Motor neuron (in vitro differentiated cells): ENCODE measurements at regions not wholly inside any gene's neighbourhood (a gene's known extent, or its start where the extent isn't known, plus 50 kb on each side); places are given as distances from the start of the nearest gene placed in this dataset.
"Not testable (repeated sequence)": the region's sequence is repeated elsewhere in the genome, so short reads cannot be mapped to it uniquely, and the experiment has no call there.

Source experiments
- ATAC-seq, 8 experiments: fragments of 200-7000 bp; cut with Tn5 transposase; replicated peaks in 6 of 8; 2 replicates each; pipeline ENCODE4 v1.8.0; 2021; ENCODE audit warnings: mild to moderate bottlenecking in 8 of 8, moderate library complexity in 8 of 8
- H3K27ac ChIP-seq, 2 donors: fragments of 250-450 bp; sonication (Bioruptor Pico); 2 replicates each; pipeline ENCODE4 v1.9.0; 2021; ENCODE audit warnings: antibody characterized with exemption in 2 of 2, mild to moderate bottlenecking in 2 of 2, moderate library complexity in 1 of 2
- H3K4me1 ChIP-seq, 2 donors: fragments of 250-450 bp; sonication (Bioruptor Pico); replicated peaks in 1 of 2; 2 replicates each; pipeline ENCODE4 v1.6.1; 2021; ENCODE audit warnings: antibody characterized with exemption in 2 of 2, mild to moderate bottlenecking in 2 of 2, moderate library complexity in 1 of 2
- H3K4me3 ChIP-seq, 5 donors: fragments of 250-450 bp; sonication (Bioruptor Pico); 2 replicates each; pipeline ENCODE4 v1.9.0; 2021; ENCODE audit warnings: antibody characterized with exemption in 5 of 5, mild to moderate bottlenecking in 5 of 5, moderate library complexity in 4 of 5
- WGBS, 10 experiments: fragments of 450-650 bp; shearing (Covaris generic); methylation state at CpG; one replicate each; pipeline ENCODE4 v1.0.0; 2022; 5-methylcytosine and 5-hydroxymethylcytosine counted together
- in situ Hi-C, 9 experiments: fragments of 400-800 bp; cut with MboI; loops; one replicate each; pipeline ENCODE4 v1.15.0; 2021; ENCODE audit warnings: low sequenced_read_pairs in 9 of 9, low pct_unique_long_range_greater_than_20kb in 2 of 9; ENCODE audit not compliant: unreplicated experiment in 9 of 9

DNA sequence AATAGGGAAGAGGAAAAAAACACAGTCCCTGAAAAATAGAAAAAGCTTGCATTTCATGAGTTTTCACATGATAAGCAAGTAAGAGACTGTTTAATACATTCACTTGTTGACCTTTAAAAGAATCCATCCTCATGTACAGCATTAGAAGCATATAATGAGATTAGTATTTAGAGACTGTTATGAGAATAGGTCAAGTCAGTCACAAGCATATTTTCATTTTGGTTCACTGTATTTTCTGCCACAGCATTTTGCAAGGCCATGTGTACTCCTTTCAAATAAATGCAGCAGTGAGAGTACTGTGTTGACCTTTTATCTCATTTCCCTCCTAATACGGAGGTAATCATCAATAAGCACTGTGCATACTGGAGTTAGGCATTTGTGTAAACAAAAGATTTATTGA is 162.2 kb upstream of the SETMAR start:
- no peak overlapping the region for H3K27ac ChIP-seq
- no peak overlapping the region for H3K4me3 ChIP-seq
- in situ Hi-C loops: no loop called here
- no peak for ATAC-seq
- WGBS, 10 experiments: 0 to 100% (median 50%) methylated on average over 1 of the region's 1 CpG; no CpG with 5 or more reads in 2 of the 10 experiments
- H3K4me1 ChIP-seq: no peaks in the 10 kb centered on the region

DNA sequence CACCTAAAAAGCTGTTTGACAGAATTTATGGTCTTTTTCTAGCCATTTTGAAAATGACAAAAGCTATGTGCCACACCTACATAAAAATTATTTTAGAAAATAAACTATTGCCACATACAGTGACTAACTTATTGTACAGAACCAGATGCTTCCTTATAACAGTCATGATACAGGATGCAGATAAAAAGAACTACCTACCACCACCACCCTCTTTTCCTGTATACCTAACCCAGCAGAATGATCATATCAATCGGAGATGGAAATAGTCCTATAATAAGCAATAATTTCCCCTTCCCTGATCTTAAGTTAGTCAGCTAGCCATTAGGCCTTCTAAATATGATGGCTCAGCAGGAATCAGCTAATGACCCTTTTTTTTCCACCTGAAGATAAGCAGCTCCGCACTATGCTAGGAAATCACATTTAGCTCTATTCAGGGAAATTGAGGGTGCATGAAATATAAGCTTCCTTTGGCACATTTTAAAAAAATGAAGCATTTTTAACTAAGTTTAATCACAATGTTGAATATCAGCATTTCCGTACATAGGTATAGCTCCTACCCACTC is 155.5 kb upstream of the SETMAR start:
- H3K4me3 ChIP-seq: no peak overlapping the region
- no peak for ATAC-seq
- WGBS, 10 experiments: 30 to 100% (median 93%) methylated on average over 1 to 3 of the region's 3 CpGs
- H3K27ac ChIP-seq: no peak overlapping the region
- no peaks in the 10 kb centered on the region for H3K4me1 ChIP-seq
- in situ Hi-C loops: no loop called here

DNA sequence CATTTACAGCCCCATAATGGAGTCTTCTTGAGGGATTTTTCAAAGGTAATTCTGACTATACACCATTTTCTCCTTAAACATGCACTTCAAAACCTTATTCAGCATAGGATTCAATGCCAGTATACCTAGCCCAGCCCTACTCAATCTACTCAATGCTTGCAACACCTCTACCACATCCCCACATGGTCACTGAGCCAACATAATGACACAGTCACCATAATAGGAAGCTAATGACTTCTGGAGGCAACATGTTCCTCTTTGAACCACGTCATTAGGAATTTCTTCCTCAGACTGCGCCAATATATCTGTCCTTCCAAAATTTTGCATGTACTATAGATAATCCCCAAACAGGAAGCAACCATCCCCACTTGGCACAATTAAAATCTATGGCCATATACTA is 153.9 kb upstream of the SETMAR start:
- Histone ChIP-seq H3K27ac (no peak overlapping the region), H3K4me1 (no peaks in the 10 kb centered on the region), H3K4me3 (no peak overlapping the region)
- 0 to 93% (median 60%) methylated on average over 1 to 2 of the region's 2 CpGs; no CpG with 5 or more reads in 5 of the 10 experiments for WGBS, 10 experiments
- in situ Hi-C loops: no loop called here
- no peak for ATAC-seq

DNA sequence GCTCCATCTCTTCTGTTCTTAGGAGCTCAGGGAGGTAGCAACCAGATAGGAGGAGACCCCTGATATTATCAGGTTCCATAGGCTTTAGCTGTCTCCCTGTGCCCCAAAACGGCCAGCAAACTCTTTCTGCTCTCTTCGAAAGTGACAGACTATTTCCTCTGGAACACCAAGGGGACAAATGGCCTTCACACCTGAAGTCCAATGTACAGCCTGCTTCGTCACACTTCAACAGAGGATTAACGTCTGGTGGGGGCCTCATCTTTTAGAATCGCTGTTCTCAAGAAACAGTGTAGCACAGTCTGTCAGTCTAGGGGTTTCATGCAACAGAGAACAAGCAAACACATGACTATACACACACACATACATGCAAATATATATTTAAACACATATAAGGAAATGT is 152.4 kb upstream of the SETMAR start:
- Histone ChIP-seq H3K4me3 (no peak overlapping the region), H3K4me1 (no peaks in the 10 kb centered on the region), H3K27ac (no peak overlapping the region)
- ATAC-seq: no peak
- in situ Hi-C loops: no loop called here
- WGBS, 10 experiments: 7 to 100% (median 86%) methylated on average over 1 to 5 of the region's 5 CpGs; no CpG with 5 or more reads in 2 of the 10 experiments

DNA sequence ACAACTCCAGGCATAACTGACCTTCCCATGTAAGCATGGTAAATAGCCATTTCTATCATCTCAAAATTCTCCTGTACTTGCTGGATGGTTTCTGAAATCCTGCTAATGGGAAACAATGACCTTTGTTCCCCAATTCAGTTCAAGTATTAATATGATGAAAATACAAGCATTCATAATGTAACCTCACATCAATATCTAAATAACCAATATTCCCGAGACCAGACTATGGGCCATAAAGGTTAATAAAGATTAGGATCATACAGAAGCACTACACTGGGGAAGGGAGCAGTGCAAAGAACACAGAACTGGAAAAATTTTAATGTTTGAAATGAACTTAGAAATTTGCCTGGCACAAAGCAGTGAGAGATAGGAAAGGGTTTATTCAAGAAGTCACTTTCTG is 151.3 kb upstream of the SETMAR start:
- no peaks in the 10 kb centered on the region for H3K4me1 ChIP-seq
- WGBS, 10 experiments: 0 to 100% (median 69%) methylated on average over 1 of the region's 1 CpG; no CpG with 5 or more reads in 4 of the 10 experiments
- H3K27ac ChIP-seq: no peak overlapping the region
- no peak for ATAC-seq
- in situ Hi-C loops: no loop called here
- H3K4me3 ChIP-seq: no peak overlapping the region

DNA sequence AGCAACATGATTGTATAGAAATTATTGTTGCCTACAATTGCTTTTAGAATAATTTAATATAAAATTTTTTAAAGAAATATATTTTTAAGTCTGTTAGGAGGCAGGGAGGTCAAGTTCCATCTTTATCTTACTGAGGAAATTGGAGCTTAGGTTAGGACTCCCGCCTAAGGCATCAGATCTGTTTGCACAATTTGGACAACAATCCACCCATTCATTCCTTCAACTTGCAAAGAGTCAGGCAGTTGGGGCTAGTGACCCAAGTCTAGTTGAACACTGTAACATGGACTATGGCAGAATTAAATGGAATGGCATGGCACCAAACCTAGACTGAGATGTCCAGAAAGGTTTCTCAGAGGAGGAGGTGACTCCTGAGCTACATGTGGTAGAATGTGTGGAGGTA is 149.4 kb upstream of the SETMAR start:
- WGBS, 10 experiments: 0 to 100% (median 71%) methylated on average over 1 of the region's 1 CpG; no CpG with 5 or more reads in 1 of the 10 experiments
- no peak overlapping the region for H3K4me3 ChIP-seq
- no peak for ATAC-seq
- no peak overlapping the region for H3K27ac ChIP-seq
- no peaks in the 10 kb centered on the region for H3K4me1 ChIP-seq
- in situ Hi-C loops: no loop called here

DNA sequence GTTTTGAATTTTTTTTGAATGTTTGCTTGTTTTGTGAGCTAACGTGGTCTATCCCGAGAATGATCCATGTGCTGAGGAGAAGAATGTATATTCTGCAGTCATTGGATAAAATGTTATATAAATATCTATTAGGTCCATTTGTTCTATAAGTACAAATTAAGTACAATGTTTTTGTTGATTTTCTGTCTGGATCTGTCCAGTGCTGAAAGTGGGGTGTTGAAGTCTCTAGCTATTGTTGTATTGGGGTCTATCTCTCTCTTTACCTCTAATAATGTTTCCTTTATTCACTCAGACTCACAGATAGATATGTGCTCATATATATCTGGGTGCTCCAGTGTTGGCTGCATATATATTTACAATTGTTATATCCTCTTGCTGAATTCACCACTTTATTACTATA is 144.8 kb upstream of the SETMAR start:
- in situ Hi-C loops: no loop called here
- 0 to 100% (median 75%) methylated on average over 1 to 2 of the region's 2 CpGs for WGBS, 10 experiments
- Histone ChIP-seq H3K4me3 (no peak overlapping the region), H3K4me1 (no peaks in the 10 kb centered on the region), H3K27ac (no peak overlapping the region)
- no peak for ATAC-seq

DNA sequence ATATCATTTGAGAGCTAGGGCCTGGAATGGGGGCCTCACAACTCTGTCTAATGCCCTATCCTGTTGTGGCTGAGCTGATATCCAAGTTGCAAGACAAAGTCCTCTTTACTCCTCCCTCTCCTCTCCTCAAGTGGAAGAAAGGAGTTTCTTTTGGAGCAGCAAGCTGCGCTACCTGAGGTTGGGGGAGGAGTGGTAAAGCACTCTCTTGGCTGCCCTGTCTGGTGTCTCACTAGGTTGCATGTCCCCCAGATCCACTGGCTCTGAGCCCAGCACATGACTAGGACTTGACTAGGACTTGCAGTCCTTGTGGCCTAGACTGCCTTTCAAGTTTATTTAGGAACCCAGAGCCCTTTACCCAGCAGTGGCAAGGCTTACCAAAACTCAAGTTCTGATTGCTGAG is 141.1 kb upstream of the SETMAR start:
- 17 to 100% (median 40%) methylated on average over 1 of the region's 1 CpG; no CpG with 5 or more reads in 7 of the 10 experiments for WGBS, 10 experiments
- Histone ChIP-seq H3K4me3 (no peak overlapping the region), H3K27ac (no peak overlapping the region), H3K4me1 (no peaks in the 10 kb centered on the region)
- no peak for ATAC-seq
- in situ Hi-C loops: no loop called here

DNA sequence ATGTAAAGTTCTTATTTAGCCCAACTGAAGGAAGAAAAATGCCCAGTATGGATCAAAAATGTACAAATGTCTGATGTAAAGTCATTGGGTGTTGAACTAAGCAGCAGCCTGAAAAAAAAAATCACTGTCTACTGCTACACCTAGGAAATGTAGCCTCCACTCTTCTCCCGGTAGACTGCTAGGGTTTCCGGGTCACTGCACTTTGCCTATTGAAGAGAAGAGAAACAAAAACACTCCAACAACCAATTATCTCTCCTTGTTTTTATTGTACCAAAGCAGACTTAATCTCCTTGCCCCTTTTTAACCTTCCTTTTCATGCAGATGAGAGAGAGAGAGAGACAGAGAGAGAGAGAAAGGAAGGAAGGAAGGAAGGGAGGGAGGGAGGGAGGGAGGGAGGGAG is 140.2 kb upstream of the SETMAR start:
- ATAC-seq: no peak
- Histone ChIP-seq H3K27ac (no peak overlapping the region), H3K4me3 (no peak overlapping the region), H3K4me1 (no peaks in the 10 kb centered on the region)
- 40 to 100% (median 50%) methylated on average over 1 to 2 of the region's 2 CpGs; no CpG with 5 or more reads in 4 of the 10 experiments for WGBS, 10 experiments
- in situ Hi-C loops: no loop called here

DNA sequence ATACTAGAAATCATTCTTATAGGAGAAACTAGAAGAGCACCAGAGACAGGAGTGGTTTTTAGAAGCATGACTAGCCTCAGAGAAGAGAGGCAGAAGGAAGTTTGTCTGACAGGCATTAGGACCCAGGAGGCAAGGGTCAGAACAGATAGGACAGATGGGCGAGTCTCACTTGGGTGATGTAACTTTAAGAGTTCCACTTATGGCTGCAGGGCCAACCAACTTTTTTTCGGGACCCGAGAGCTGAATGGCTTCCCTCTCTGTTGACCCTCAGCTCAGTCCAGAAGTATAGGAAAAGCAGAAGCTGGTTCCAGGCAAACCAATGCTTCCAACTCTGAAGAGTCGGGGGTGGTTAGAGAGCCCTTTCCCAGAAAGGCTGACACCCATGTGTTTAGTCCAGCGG is 136.6 kb upstream of the SETMAR start:
- H3K4me3 ChIP-seq: no peak overlapping the region
- in situ Hi-C loops: no loop called here
- WGBS, 10 experiments: 60 to 84% (median 70%) methylated on average over 1 to 5 of the region's 5 CpGs; no CpG with 5 or more reads in 5 of the 10 experiments
- no peak overlapping the region for H3K27ac ChIP-seq
- no peaks in the 10 kb centered on the region for H3K4me1 ChIP-seq
- no peak for ATAC-seq

DNA sequence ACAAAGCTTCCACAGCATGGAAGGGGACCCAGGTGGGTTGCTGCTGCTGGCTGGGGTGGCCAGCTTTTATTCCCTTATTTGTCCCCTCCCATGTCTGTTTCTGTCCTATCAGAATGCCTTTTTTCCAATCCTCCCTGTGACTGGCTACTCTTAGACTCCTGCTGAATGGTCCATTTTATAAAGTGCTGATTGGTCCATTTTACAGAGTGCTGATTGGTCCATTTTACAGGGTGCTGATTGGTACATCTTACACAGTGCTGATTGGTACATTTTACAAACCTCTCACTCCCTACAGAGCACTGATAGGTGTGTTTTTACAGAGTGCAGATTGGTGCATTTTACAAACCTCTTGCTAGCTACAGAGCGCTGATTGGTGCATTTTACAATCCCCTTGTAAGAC is 135.9 kb upstream of the SETMAR start:
- H3K4me3 ChIP-seq, ATAC-seq, H3K4me1 ChIP-seq, H3K27ac ChIP-seq, in situ Hi-C loops: not testable (repeated sequence)
- 0 to 100% (median 100%) methylated on average over 1 of the region's 1 CpG; no CpG with 5 or more reads in 3 of the 10 experiments for WGBS, 10 experiments

DNA sequence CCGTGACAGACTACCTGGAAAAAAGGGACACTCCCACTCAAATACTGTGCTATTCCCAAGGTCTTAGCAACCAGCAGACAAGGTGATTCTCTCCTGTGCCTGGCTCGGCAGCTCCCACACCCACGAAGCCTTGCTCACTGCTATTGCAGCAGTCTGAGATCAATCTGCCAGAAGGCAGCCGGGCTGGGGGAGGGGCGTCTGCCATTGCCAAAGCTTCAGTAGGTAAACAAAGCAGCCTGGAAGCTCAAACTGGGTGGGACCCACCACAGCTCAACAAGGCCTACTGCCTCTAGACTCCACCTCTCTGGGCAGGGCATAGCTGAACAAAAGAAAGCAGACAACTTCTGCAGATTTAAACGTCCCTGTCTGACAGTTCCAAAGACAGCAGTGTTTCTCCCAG is 128.4 kb upstream of the SETMAR start:
- no peak overlapping the region for H3K27ac ChIP-seq
- WGBS, 10 experiments: 10 to 77% (median 23%) methylated on average over 1 to 3 of the region's 6 CpGs; no CpG with 5 or more reads in 6 of the 10 experiments
- no peaks in the 10 kb centered on the region for H3K4me1 ChIP-seq
- peak in 2 of 8 experiments; percentile 50 to 64 for ATAC-seq
- in situ Hi-C loops: no loop called here
- no peak overlapping the region for H3K4me3 ChIP-seq

DNA sequence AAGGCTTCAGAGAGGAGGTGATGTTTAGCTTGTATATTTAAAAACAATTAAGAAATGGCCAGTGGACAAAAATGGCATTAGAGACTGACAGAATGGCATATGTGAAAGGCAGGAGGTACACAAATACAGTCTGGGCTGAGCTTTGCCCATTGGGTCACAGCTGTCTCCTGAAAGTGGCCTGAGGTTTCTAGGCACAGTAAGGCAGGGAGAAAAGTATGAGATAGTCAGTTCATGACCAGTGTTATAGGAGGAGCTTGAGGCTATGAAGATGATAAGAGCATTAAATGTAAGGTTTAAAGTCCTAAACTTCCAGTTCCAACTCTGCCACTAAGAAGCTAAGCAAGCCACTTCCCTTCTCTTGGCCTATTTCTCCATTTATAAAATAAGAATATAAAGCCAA is 111.2 kb upstream of the SETMAR start:
- no peaks in the 10 kb centered on the region for H3K4me1 ChIP-seq
- in situ Hi-C loops: no loop called here
- no peak for ATAC-seq
- H3K27ac ChIP-seq: no peak overlapping the region
- no peak overlapping the region for H3K4me3 ChIP-seq

DNA sequence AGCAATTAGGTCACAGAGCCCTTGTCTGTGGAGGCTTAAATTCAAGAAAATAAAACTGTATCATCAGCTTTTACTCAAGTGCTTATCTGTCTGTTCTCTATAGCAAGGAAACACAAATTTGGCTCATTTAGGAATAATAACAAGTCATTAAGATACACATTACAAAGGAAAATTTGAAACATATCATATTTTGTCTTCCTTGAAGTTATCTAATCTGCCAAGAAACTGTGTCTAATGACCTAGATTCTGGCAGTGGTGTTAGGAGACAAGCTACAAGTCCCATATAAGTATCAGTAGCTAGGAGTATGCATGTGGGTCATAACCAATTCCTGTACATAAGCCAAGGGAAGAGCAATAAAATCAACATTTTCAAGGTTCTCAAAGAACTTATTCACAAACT is 108.2 kb upstream of the SETMAR start:
- no peak for ATAC-seq
- in situ Hi-C loops: no loop called here
- H3K4me3 ChIP-seq: no peak overlapping the region
- H3K4me1 ChIP-seq: no peaks in the 10 kb centered on the region
- no peak overlapping the region for H3K27ac ChIP-seq
